Endothelial cell of umbilical vein (primary cell): ENCODE measurements at regions not wholly inside any gene's neighbourhood (a gene's known extent, or its start where the extent isn't known, plus 50 kb on each side); places are given as distances from the start of the nearest gene placed in this dataset.

Source experiments
- CTCF ChIP-seq, 2 donors: IDR thresholded peaks; 1 replicate in 1 of 2; 2 replicates in 1 of 2; pipeline ENCODE4 v1.5.1; 2011; ENCODE audit warnings: low read length in 2 of 2, mild to moderate bottlenecking in 2 of 2, moderate library complexity in 2 of 2, control low read depth in 1 of 2, inconsistent platforms in 1 of 2, low read depth in 1 of 2; ENCODE audit not compliant: insufficient read depth in 1 of 2; ENCODE audit errors: extremely low read depth in 1 of 2
- EZH2 ChIP-seq: IDR thresholded peaks from 2 replicates; pipeline ENCODE4 v1.6.1; 2012; ENCODE audit warnings: borderline replicate concordance, low read depth, mild to moderate bottlenecking, moderate library complexity, low read length, inconsistent platforms; ENCODE audit not compliant: severe bottlenecking
- POLR2A ChIP-seq: IDR thresholded peaks from 2 replicates; pipeline ENCODE4 v1.6.1; 2012; ENCODE audit warnings: low read depth, mild to moderate bottlenecking, control low read depth, low read length

GRCh38 chr6:50271817-50272216 lies 222.1 kb upstream of the DEFB112 start:
- no peak for TF ChIP-seq POLR2A
- TF ChIP-seq CTCF (IDR thresholded peaks at IDR 0.05; ENCODE audit: extremely low read depth in 1 of 2, insufficient read depth in 1 of 2, low read depth in 1 of 2, low read length in 2 of 2), result no peak
- TF ChIP-seq EZH2, result no peak
